Spleen (tissue), 7 donors: ENCODE measurements at regions not wholly inside any gene's neighbourhood (a gene's known extent, or its start where the extent isn't known, plus 50 kb on each side); places are given as distances from the start of the nearest gene placed in this dataset.

Source experiments
- POLR2A ChIP-seq, 3 donors: fragments of 450-650 bp; IDR thresholded peaks; one replicate each; pipeline ENCODE4 v1.5.1; 2017; ENCODE audit warnings: antibody characterized with exemption in 3 of 3, mild to moderate bottlenecking in 1 of 3
- POLR2AphosphoS5 ChIP-seq, 3 donors: sonication (generic); formaldehyde crosslinking; IDR thresholded peaks; one replicate each; pipeline ENCODE4 v1.5.1; 2017; ENCODE audit warnings: antibody characterized with exemption in 3 of 3
- TF ChIP-seq, protein P1 (sequence below), 11 experiments: fragments of 200-600 bp in 7 of 11; fragments of 450-650 bp in 4 of 11; sonication (generic) in 4 of 11; IDR thresholded peaks in 8 of 11; conservative IDR thresholded peaks in 3 of 11; 1 replicate in 7 of 11; 2 replicates in 4 of 11; pipeline versions ENCODE4 v1.4.0 to v1.8.0; 2016 to 2021; ENCODE audit warnings: antibody characterized with exemption in 11 of 11, inconsistent platforms in 4 of 11, mild to moderate bottlenecking in 1 of 11
- donor health status: DM: no; HTN: no; CAD: no; lungs with moderate emphysema.
- donor health status: DM: no; HTN: no; CAD: no.
- donor health status: DM: no; HTN: no; CAD: no.

DNA sequence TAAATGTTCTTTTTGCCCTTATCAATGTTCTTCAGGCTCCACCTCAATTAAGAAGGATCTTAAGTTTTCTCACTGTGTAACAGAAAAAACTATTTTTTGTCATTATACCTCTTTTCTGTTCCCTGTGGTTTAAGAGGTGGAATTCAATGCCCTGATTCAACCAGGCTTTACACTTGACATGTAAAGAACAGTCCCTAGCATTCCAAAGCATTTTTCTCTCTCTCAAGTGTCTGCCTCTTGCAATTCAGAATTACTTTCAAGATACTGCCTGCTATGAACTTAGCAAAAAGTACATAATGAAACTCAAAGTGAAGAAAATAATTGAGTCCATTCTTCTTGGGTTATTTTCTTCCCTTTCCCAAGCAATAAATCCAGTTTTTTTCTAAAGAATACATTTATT, 160.6 kb upstream of the NOL4 start:
- TF ChIP-seq, protein P1, sequence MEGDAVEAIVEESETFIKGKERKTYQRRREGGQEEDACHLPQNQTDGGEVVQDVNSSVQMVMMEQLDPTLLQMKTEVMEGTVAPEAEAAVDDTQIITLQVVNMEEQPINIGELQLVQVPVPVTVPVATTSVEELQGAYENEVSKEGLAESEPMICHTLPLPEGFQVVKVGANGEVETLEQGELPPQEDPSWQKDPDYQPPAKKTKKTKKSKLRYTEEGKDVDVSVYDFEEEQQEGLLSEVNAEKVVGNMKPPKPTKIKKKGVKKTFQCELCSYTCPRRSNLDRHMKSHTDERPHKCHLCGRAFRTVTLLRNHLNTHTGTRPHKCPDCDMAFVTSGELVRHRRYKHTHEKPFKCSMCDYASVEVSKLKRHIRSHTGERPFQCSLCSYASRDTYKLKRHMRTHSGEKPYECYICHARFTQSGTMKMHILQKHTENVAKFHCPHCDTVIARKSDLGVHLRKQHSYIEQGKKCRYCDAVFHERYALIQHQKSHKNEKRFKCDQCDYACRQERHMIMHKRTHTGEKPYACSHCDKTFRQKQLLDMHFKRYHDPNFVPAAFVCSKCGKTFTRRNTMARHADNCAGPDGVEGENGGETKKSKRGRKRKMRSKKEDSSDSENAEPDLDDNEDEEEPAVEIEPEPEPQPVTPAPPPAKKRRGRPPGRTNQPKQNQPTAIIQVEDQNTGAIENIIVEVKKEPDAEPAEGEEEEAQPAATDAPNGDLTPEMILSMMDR (IDR thresholded peaks at IDR 0.05 in 8 of 11, conservative IDR thresholded peaks at IDR 0.05 in 3 of 11) = no peak
- TF ChIP-seq POLR2A (IDR thresholded peaks at IDR 0.05) (no peak), POLR2AphosphoS5 (IDR thresholded peaks at IDR 0.05) (no peak)
